ENCODE measurements at regions not wholly inside any gene's neighbourhood (a gene's known extent, or its start where the extent isn't known, plus 50 kb on each side); places are given as distances from the start of the nearest gene placed in this dataset.

DNA sequence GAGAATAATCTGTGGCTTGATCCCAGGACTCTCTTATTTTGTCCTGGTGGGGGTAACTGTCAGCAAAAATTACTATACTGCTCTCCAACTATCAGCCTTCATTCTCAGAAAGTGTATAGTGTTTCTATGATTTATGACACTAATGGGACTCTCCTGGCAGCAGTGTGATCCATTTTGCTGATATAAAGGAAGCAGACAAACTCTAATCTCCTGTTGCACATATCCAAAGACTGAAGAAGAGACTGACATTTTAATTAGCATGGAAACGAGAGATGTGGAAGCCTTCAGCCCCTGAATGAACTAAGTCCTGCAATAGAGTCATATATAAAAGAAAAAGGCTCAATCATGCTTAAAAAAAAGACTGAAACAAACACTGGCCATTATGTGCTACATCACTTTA lies 127.8 kb upstream of the SSTR1 start:
- no peaks in the 10 kb centered on the region for H3K27me3 ChIP-seq (ENCODE audit: control insufficient read depth in 2 of 2, insufficient read depth in 2 of 2, low read length in 2 of 2)
- H3K4me2 ChIP-seq (ENCODE audit: insufficient read depth, low read length) = no peak overlapping the region
- H3K4me3 ChIP-seq (replicated peaks in 1 of 3; ENCODE audit: insufficient read depth in 1 of 3, low read depth in 1 of 3, low read length in 3 of 3) = no peak overlapping the region
- dilution Hi-C loops (cut with MboI; ENCODE audit: extremely low pct_ligation_motif_present, low sequenced_read_pairs) (no loop called here), intact Hi-C loops (cut with micrococcal nuclease) (no loop called here)
- ChIA-PET CTCF (no interaction called here), POLR2A (no interaction called here)
- no peak for DNase-seq (ENCODE audit: low read depth, low spot score)
- H3K27ac ChIP-seq (ENCODE audit: insufficient read depth, low read depth, low read length) = no peak overlapping the region
- H3K9me1 ChIP-seq (replicated peaks; ENCODE audit: control insufficient read depth, extremely low read depth, insufficient read depth, low read length) = peaks cover 3% of the 10 kb centered on the region
- no peaks in the 10 kb centered on the region for H4K20me1 ChIP-seq (replicated peaks; ENCODE audit: control insufficient read depth, extremely low read depth, insufficient read depth, low read length)
- TF ChIP-seq GATA2 (IDR thresholded peaks at IDR 0.05; ENCODE audit: insufficient read depth, insufficient read length, low read depth, low read length) (no peak), POLR2A (IDR thresholded peaks at IDR 0.05; ENCODE audit: low read depth, low read length) (no peak), MYC (IDR thresholded peaks at IDR 0.05; ENCODE audit: low read depth, low read length) (no peak), EZH2 (IDR thresholded peaks at IDR 0.05; ENCODE audit: borderline replicate concordance, low read depth, low read length, severe bottlenecking) (no peak), JUN (IDR thresholded peaks at IDR 0.05; ENCODE audit: borderline replicate concordance, insufficient read depth, insufficient read length, low read depth) (no peak), FOS (IDR thresholded peaks at IDR 0.05; ENCODE audit: borderline replicate concordance, insufficient read depth, low read length) (no peak), POLR2AphosphoS5 (IDR thresholded peaks at IDR 0.05; ENCODE audit: insufficient read depth, low read depth, low read length) (no peak)
- TF ChIP-seq, protein P1, sequence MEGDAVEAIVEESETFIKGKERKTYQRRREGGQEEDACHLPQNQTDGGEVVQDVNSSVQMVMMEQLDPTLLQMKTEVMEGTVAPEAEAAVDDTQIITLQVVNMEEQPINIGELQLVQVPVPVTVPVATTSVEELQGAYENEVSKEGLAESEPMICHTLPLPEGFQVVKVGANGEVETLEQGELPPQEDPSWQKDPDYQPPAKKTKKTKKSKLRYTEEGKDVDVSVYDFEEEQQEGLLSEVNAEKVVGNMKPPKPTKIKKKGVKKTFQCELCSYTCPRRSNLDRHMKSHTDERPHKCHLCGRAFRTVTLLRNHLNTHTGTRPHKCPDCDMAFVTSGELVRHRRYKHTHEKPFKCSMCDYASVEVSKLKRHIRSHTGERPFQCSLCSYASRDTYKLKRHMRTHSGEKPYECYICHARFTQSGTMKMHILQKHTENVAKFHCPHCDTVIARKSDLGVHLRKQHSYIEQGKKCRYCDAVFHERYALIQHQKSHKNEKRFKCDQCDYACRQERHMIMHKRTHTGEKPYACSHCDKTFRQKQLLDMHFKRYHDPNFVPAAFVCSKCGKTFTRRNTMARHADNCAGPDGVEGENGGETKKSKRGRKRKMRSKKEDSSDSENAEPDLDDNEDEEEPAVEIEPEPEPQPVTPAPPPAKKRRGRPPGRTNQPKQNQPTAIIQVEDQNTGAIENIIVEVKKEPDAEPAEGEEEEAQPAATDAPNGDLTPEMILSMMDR (IDR thresholded peaks at IDR 0.05; ENCODE audit: extremely low read depth in 1 of 2, insufficient read depth in 1 of 2, low read depth in 1 of 2, low read length in 2 of 2) = no peak
- TF ChIP-seq, protein P2, sequence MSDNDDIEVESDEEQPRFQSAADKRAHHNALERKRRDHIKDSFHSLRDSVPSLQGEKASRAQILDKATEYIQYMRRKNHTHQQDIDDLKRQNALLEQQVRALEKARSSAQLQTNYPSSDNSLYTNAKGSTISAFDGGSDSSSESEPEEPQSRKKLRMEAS (IDR thresholded peaks at IDR 0.05; ENCODE audit: insufficient read depth, insufficient read length) = no peak
- no peak for FAIRE-seq
- H3K36me3 ChIP-seq (ENCODE audit: control insufficient read depth in 2 of 2, extremely low read depth in 1 of 2, insufficient read depth in 2 of 2, low read length in 2 of 2) = no peaks in the 10 kb centered on the region
- no peaks in the 10 kb centered on the region for H3K9me3 ChIP-seq (replicated peaks; ENCODE audit: control insufficient read depth, insufficient read depth, low read length)
- H3K9ac ChIP-seq (replicated peaks; ENCODE audit: extremely low read depth, insufficient read depth, low read length) = no peak overlapping the region
- no TSS peak for BruUV-seq (replicated peaks)
- no peaks in the 10 kb centered on the region for H3K4me1 ChIP-seq (ENCODE audit: control insufficient read depth, extremely low read depth, insufficient read depth, low read length)
- no peak overlapping the region for H2AFZ ChIP-seq (ENCODE audit: low read depth, low read length)
- H3K79me2 ChIP-seq (ENCODE audit: control insufficient read depth, insufficient read depth, low read length) = no peaks in the 10 kb centered on the region
